Pons (tissue), 1 donor: ENCODE measurements at regions not wholly inside any gene's neighbourhood (a gene's known extent, or its start where the extent isn't known, plus 50 kb on each side); places are given as distances from the start of the nearest gene placed in this dataset.
"Not testable (repeated sequence)": the region's sequence is repeated elsewhere in the genome, so short reads cannot be mapped to it uniquely, and the experiment has no call there.

Source experiments
- DNase-seq: peaks from one replicate; pipeline ENCODE4 v3.0.0-alpha.2; 2016; ENCODE audit warnings: low spot score

DNA sequence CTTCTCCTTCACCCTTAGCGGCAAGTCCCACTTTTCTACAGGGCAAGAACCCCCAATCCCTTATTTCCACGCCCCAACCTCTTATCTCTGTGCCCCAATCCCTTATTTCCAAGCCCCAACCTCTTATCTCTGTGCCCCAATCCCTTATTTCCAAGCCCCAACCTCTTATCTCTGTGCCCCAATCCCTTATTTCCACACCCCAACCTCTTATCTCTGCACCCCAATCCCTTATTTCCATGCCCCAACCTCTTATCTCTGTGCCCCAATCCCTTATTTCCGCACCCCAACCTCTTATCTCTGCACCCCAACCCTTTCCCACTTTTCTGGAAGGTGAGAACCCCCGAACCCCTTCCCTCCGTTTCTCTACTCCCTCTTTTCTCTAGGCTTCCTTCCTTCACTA is 116.1 kb upstream of the GJE1 start:
- not testable (repeated sequence) for DNase-seq

GRCh38 chr6:142015463-142015862 is 117.3 kb upstream of the GJE1 start:
- not testable (repeated sequence) for DNase-seq

GRCh38 chr6:142015011-142015410 is 117.7 kb upstream of the GJE1 start:
- DNase-seq = no peak

- no peak for DNase-seq
Observed at GRCh38 chr6:142014515-142014914, 118.2 kb upstream of the GJE1 start.

DNA sequence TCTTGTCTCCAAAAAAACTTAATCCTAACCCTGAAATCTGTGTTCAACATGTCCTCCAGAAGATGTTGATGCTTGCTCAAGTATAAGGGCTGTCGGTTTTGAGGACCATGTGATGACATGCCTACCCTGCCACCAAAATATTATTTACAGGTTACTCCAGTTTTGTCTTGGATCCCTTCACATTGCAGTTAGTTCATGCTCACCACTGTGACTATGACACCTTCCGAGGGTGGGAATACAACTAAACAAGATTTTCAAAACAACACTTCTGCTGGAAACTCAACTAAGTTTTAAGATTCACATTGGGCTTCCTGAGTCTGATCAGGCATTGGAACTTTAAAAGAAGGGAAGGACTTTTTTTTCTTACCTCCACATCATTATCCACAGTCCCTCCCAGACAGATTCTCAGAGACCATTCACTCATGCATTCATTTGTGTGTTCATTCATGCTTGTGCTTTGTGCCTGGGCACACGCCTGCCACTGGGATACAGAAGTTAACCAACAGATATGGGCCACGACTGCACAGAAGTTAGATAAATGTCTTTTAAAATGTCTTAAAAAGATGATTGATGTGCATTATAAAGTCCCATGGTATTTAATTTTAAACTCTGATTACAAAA is 118.7 kb upstream of the GJE1 start:
- DNase-seq = no peak

DNA sequence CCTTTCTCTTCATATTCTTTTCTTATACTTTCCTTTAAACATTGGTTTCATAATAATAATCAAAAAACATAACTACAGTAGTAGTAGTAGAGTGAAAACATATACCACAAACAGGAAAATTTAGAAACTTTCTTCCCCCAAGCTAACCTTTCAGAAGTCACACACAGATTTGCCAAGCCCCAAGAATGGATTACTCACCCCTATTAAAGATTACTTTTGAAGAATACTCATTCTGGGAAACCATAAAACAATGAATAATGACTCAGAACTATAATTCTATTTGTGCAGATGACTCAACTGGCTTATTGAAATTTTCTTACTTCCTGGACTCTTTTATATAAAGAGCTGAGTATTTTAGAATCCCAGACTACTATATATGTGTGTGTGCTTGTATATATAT is 119.4 kb upstream of the GJE1 start:
- DNase-seq = no peak

DNA sequence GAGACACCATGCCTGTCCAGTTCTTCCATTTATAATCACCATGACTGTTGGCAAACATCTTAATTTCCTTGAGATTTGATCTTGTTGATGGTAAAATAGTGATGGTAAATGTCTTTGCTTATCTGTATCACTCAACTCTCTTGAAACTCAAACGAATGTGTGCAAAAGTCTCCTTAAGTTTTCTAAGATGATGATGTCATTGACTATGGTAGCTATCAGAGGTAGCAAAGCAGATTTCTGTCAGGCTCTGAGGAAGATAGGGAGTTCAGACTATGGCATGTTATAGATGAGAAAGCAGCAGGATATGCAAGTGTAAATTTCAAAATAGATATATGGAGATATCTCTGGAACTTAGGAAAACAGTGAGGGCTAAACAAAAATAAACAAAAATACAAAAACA is 121.0 kb upstream of the GJE1 start:
- DNase-seq = no peak

DNA sequence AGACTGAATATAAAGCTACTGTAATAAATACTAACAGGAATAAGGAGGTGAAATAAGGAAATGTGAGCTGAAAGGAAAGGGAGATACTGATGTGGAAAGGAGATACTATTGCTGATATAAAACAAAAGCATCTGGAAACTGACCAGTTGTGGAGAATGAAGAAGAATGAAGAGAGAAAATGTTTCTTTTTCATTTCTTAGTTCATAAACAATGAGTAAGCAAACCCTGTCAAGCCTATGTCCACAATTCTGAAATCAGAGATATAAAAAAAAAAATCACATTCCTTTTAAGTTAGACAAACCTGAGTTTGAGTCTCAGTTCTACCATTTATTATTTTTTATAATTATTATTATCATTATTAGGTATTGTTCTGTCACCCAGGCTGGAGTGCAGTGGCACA is 121.6 kb upstream of the GJE1 start:
- no peak for DNase-seq

DNA sequence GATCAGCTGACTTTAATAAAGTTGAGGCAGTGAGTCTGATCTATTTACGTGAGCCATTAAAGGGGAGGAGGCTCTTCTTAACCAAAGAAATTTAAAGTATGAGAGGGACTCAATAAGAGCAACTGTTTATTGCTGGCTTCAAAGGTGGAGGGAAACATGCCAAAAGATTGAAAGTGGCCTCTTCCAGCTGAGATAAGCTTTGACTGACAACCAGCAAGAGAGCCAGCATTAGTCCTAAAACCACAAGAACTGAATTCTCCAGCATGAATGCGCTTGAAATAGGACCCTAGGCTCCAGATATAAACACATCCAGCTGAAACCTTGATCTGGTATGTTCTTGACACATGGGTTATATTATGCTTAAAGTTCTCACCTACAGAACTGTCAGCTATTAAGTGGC is 123.1 kb upstream of the GJE1 start:
- DNase-seq = no peak

GRCh38 chr6:142008781-142009180 is 123.9 kb upstream of the GJE1 start:
- DNase-seq = no peak

- DNase-seq = no peak
Observed at GRCh38 chr6:142008016-142008735, 124.5 kb upstream of the GJE1 start.

DNA sequence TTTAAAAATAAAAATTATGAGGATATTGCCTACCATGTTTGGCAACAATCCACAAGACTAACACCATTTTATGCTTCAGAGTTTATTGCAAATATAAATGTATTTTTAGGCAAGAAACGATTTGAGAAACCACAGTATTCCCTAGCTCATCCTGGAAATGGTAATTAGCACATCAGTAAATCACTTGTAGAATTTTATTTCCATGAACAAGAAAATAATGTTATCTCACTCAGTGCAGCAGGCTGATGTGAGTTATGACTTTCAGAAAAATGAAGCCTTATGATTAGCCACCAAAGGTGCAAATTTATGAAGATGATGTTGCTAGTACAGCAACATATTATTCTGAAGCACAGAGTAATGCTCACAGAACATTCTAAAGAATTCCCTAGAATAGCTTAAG is 127.7 kb upstream of the GJE1 start:
- DNase-seq = no peak

DNA sequence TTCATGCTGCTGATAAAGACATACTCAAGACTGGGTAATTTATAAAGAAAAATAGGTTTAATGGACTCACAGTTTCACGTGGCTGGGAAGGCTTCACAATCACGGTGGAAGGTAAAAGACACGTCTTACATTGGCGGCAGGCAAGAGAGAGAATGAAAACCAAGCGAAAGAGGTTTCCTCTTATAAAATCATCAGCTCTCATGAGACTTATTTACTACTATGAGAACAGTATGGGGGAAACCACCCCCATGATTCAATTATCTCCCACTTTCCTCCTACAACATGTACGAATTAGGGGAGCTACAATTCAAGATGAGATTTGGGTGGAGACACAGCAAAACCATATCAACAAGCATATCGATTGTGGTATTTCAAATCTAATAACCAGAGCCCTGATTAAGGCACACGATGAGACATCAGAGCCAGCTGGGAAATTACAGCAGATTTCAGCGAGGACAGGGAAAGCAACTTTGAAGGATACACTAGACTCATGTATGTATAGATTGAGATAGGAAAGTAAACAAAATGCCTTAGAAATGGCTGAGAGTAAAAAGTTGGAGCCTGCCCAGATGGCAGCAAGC is 129.8 kb upstream of the GJE1 start:
- DNase-seq = no peak

DNA sequence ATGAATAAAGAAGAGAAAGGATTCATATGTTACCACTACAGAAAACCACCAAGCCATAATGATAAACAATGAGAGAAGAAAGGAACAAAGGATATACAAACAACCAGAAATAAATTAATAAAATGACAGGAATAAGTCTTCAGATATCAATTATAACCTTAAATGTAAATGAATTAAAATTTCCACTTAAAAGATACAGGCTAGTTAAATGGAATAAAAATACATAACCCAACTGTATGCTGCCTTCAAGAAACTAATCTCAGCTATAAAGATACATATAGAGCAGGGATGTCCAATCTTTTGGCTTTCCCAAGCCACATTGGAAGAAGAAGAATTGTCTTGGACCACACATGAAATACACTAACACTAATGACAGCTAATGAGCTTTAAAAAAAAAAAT is 135.9 kb upstream of the GJE1 start:
- DNase-seq = no peak

DNA sequence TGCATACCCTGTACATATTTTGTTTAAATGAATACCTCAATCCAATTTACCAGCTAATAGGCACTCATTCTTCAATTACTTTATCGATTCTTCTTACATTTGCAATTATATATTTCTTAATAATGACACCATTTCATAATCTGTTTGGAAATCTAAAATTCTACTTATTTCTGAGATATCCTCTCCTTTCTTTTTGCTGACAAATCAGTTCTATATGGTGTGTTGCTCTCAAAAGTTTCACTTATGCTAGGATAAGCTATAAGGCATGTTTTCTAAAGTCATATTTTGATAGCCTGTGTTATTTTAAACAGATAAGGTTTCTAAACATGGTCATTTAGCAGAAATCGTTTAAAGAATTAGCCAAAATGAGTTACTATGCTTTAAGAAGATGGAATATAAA is 140.6 kb upstream of the GJE1 start:
- DNase-seq = no peak

DNA sequence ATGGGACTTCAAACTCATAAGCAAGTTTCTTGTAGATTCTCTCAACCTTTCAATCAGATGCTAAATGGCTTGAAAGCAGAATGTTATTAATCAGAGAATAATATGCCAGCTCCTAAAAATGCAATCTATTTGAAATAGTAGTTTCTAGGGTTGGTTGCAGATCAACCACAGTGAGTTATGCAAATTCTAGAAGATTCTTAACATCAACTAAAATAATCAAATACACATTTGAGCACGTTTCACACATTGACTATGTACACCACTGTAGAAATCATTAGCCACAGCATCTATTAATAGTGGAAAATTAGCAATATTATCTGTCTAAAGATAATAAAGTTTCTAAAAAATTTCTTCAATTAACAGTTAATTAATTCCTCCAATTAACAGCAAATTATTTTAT is 141.9 kb upstream of the GJE1 start:
- no peak for DNase-seq

- DNase-seq = no peak
Observed at GRCh38 chr6:141989706-141989959, 143.1 kb upstream of the GJE1 start.

- DNase-seq = peak; percentile 38
Observed at GRCh38 chr6:141988954-141989705, 143.6 kb upstream of the GJE1 start.

DNA sequence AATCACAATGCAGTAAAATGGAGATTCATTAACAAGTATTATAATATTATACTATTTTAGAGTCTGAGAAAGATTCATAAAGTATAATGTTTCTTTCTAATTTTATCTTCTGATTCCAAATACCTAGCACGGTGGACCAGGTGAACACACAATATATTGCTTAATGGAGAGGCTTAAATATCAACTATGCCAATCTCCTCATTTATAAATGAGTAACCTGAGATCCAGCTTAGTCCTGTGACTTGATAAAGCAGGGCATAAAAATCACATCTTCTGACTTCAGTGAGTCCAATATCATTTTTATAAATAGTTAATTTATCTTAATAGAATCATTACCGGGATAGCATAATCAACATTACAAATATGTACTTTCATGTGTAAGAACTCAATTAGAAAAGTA is 144.4 kb upstream of the GJE1 start:
- no peak for DNase-seq

- no peak for DNase-seq
Observed at GRCh38 chr6:141986457-141986856, 146.3 kb upstream of the GJE1 start.

DNA sequence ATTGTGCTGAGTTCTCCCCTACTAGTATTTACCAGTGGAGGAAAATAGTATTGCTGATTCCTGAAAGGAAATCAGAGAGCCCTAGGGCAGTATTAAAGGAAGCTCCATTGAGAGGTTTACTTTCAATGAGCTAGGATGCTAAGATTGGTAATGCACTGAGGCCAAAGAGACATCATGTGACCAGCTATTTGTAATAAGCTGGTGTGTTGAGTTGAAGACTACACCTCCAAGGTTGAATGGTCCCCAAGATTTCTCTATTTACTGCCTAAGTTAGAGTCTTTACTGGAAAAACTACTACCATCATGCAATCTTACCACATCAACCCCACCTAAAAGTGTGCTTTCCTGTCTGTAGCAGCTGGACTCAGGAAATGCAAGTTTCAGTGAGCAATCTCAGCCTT is 151.5 kb upstream of the GJE1 start:
- DNase-seq = no peak

GRCh38 chr6:141977782-141978181 is 154.9 kb upstream of the GJE1 start:
- DNase-seq = no peak

- no peak for DNase-seq
Observed at GRCh38 chr6:141976994-141977393, 155.7 kb upstream of the GJE1 start.
